GM18499 (cell line): ENCODE measurements at regions not wholly inside any gene's neighbourhood (a gene's known extent, or its start where the extent isn't known, plus 50 kb on each side); places are given as distances from the start of the nearest gene placed in this dataset.

Experiments used
- ATAC-seq: cut with Tn5 transposase; IDR thresholded peaks from one replicate; pipeline ENCODE4 v1.9.1; 2021; ENCODE audit warnings: moderate number of reproducible peaks; ENCODE audit not compliant: insufficient read depth, unreplicated experiment

GRCh38 chr6:223763-224162, 68.5 kb upstream of the DUSP22 start:
- ATAC-seq = no peak

GRCh38 chr6:224350-224749, 67.9 kb upstream of the DUSP22 start:
- no peak for ATAC-seq

- ATAC-seq = no peak
Observed at GRCh38 chr6:225121-225721, 67.1 kb upstream of the DUSP22 start.

GRCh38 chr6:225907-226306, 66.4 kb upstream of the DUSP22 start:
- no peak for ATAC-seq

GRCh38 chr6:226516-227073, 65.7 kb upstream of the DUSP22 start:
- ATAC-seq = no peak

- ATAC-seq = no peak
Observed at GRCh38 chr6:227074-227782, 65.1 kb upstream of the DUSP22 start.

- ATAC-seq = no peak
Observed at GRCh38 chr6:227812-228338, 64.4 kb upstream of the DUSP22 start.

GRCh38 chr6:228881-229651, 63.2 kb upstream of the DUSP22 start:
- ATAC-seq = no peak

- ATAC-seq = no peak
Observed at GRCh38 chr6:231779-232178, 60.5 kb upstream of the DUSP22 start.

- ATAC-seq = no peak
Observed at GRCh38 chr6:232982-233640, 59.2 kb upstream of the DUSP22 start.

GRCh38 chr6:234706-235372, 57.4 kb upstream of the DUSP22 start:
- no peak for ATAC-seq

GRCh38 chr6:235763-236360, 56.4 kb upstream of the DUSP22 start:
- no peak for ATAC-seq

- ATAC-seq = no peak
Observed at GRCh38 chr6:236519-236918, 55.8 kb upstream of the DUSP22 start.

- no peak for ATAC-seq
Observed at GRCh38 chr6:240151-240550, 52.1 kb upstream of the DUSP22 start.

GRCh38 chr6:241336-241865, 50.9 kb upstream of the DUSP22 start:
- no peak for ATAC-seq
